RWPE2 (cell line): ENCODE measurements at regions not wholly inside any gene's neighbourhood (a gene's known extent, or its start where the extent isn't known, plus 50 kb on each side); places are given as distances from the start of the nearest gene placed in this dataset.

Experiments used
- ATAC-seq: fragments of 200-7000 bp; cut with Tn5 transposase; 3 replicates; pipeline ENCODE4 v1.9.1; 2021; ENCODE audit warnings: low read depth
- DNase-seq: peaks from one replicate; pipeline ENCODE4 v3.0.0-alpha.2; 2020; ENCODE audit warnings: low spot score
- H3K27ac ChIP-seq: fragments of 450-650 bp; 2 replicates; pipeline ENCODE4 v1.5.1; 2017; ENCODE audit warnings: mild to moderate bottlenecking; ENCODE audit not compliant: poor library complexity, severe bottlenecking
- H3K27me3 ChIP-seq: fragments of 250-450 bp; sonication (Bioruptor Pico); 2 replicates; pipeline ENCODE4 v1.5.1; 2021; ENCODE audit warnings: mild to moderate bottlenecking, moderate library complexity; ENCODE audit not compliant: insufficient read depth, poor library complexity, severe bottlenecking
- H3K36me3 ChIP-seq: fragments of 250-450 bp; sonication (Bioruptor Pico); 2 replicates; pipeline ENCODE4 v1.5.1; 2020; ENCODE audit warnings: low read depth, mild to moderate bottlenecking, moderate library complexity
- H3K4me1 ChIP-seq: fragments of 250-450 bp; sonication (Bioruptor Pico); 2 replicates; pipeline ENCODE4 v1.5.1; 2021; ENCODE audit warnings: mild to moderate bottlenecking, moderate library complexity; ENCODE audit not compliant: insufficient read depth, poor library complexity, severe bottlenecking
- H3K4me3 ChIP-seq: fragments of 250-450 bp; sonication (Bioruptor Pico); 2 replicates; pipeline ENCODE4 v1.5.1; 2021; ENCODE audit warnings: mild to moderate bottlenecking, moderate library complexity; ENCODE audit not compliant: severe bottlenecking
- H3K9me3 ChIP-seq: fragments of 250-450 bp; sonication (Bioruptor Pico); 2 replicates; pipeline ENCODE4 v1.5.1; 2021; ENCODE audit warnings: mild to moderate bottlenecking, moderate library complexity; ENCODE audit not compliant: severe bottlenecking
- TF ChIP-seq, protein P1 (sequence below): fragments of 450-650 bp; IDR thresholded peaks from one replicate; pipeline ENCODE4 v1.5.1; 2017; ENCODE audit warnings: mild to moderate bottlenecking, moderate library complexity; ENCODE audit not compliant: poor library complexity, severe bottlenecking

DNA sequence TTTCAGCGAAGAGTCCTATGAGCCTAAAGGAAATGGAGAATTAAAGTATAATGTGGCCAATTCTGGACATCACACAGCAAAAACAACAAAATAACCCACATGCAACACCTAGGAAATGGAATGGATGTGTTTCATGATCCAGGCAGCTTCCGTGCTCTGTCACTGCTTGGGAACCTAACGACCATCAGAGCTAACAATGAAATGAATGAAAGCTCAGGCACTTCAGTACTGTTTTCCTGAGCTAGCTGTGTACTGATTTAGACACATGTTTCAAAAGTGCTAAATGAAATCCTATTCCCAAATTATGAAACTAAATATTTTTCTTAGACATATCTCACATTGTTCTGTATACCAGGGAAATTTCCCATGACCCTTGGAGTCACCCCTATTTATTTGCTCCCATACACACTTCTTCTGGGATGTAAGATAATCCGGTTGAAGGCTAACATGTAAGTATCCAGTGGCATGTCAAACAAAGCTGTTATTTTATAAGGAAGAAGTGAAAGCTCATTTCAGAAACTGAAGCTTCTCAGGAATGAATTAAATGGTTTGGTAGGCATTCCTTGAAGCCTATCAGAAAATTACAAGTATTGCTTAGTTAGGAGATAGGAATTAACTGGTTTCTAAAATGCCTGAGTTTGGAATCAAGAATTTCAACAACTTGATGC is 108.5 kb upstream of the RND3 start:
- DNase-seq (no peak), ATAC-seq (no peak)
- H3K27me3 ChIP-seq: no peaks in the 10 kb centered on the region
- no peaks in the 10 kb centered on the region for H3K36me3 ChIP-seq
- no peak overlapping the region for H3K4me3 ChIP-seq
- no peak overlapping the region for H3K27ac ChIP-seq
- TF ChIP-seq, protein P1, sequence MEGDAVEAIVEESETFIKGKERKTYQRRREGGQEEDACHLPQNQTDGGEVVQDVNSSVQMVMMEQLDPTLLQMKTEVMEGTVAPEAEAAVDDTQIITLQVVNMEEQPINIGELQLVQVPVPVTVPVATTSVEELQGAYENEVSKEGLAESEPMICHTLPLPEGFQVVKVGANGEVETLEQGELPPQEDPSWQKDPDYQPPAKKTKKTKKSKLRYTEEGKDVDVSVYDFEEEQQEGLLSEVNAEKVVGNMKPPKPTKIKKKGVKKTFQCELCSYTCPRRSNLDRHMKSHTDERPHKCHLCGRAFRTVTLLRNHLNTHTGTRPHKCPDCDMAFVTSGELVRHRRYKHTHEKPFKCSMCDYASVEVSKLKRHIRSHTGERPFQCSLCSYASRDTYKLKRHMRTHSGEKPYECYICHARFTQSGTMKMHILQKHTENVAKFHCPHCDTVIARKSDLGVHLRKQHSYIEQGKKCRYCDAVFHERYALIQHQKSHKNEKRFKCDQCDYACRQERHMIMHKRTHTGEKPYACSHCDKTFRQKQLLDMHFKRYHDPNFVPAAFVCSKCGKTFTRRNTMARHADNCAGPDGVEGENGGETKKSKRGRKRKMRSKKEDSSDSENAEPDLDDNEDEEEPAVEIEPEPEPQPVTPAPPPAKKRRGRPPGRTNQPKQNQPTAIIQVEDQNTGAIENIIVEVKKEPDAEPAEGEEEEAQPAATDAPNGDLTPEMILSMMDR: no peak
- H3K4me1 ChIP-seq: no peaks in the 10 kb centered on the region
- no peaks in the 10 kb centered on the region for H3K9me3 ChIP-seq

DNA sequence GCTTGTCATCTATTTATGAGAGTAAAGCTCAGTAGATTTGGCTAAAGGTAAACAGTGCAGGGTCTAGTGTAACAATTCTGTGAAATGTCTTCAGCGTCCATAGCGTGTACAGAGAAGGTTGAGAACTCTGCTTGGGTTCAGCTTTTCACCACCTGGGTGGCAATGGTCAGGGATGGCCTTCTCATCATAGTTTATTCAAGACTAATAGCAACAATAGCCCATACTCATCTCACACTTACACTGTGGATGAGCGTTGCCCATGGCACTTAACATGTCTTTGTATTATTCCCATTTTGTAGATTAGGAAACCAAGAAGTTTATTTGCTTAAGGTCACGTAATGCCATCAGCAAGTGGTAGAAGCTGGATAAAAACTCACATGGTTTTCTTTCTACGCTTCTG is 106.8 kb upstream of the RND3 start:
- Histone ChIP-seq H3K27ac (no peak overlapping the region), H3K9me3 (no peaks in the 10 kb centered on the region), H3K4me1 (no peaks in the 10 kb centered on the region), H3K27me3 (no peaks in the 10 kb centered on the region), H3K4me3 (no peak overlapping the region), H3K36me3 (no peaks in the 10 kb centered on the region)
- TF ChIP-seq, protein P1: no peak
- no peak for DNase-seq
- no peak for ATAC-seq

DNA sequence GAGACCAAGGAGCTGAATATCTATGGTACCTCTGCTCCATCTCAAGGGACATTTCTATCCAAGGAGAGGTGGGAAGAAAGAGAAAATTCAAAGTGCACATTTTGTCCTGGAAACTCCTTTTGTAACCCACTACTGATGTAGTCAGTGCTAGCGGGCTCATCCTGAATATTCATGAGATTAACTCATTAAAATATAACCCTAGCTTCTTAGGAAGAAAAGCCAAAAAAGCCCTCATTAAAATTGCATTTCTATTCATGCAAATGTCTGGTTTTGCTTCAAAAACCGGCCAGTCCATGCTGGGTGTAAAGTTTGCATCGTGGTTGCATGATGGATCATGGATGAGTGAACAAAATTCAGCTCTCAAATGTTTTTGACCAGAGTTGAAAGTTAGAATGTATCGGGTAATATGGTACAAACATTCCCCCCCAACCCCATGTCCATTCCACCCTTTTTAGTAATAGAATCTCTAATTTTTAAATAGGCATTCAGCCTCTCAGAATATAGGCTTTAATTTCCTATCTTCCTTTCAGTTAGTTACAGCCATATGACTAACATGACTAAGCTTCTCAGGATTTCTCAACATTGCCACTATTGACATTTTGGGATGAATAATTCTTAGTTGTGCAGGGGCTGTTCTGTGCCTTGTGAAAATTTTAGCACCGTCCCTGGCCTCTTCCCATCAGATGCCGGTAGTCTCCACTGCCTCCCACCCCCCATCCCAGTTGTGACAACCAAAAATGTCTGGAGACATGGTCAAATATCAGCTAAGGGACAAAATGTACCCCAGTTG is 104.2 kb upstream of the RND3 start:
- Histone ChIP-seq H3K9me3 (no peaks in the 10 kb centered on the region), H3K4me3 (no peak overlapping the region), H3K4me1 (peaks cover 17% of the 10 kb centered on the region), H3K36me3 (no peaks in the 10 kb centered on the region), H3K27ac (no peak overlapping the region), H3K27me3 (no peaks in the 10 kb centered on the region)
- TF ChIP-seq, protein P1: no peak
- DNase-seq: no peak
- ATAC-seq: peak; percentile 42; the same call in 1 of the 3 replicates

DNA sequence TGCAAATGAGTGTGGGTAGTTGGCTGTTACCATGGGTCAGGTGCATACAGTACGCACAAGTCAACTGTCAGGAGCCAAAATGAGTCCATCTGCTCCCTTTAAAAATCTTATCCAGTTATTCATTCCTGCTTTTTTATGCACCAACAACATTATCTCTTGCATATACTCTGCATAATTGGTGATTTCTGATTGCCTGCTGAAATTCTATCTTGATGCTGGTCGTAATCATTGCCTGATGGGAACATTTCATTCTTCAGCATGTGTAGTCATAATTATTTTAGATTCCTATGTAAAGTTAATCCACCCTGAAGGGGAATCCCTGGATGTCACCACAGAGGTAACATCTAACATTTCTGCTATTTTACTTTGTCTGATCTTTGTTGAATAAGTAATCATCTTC is 102.2 kb upstream of the RND3 start:
- peaks cover 31% of the 10 kb centered on the region for H3K4me1 ChIP-seq

More for the DNA sequence above, 102.2 kb upstream of the RND3 start:
- DNase-seq: no peak
- TF ChIP-seq, protein P1: no peak
- no peaks in the 10 kb centered on the region for H3K36me3 ChIP-seq
- no peak overlapping the region for H3K4me3 ChIP-seq
- ATAC-seq: no peak
- H3K27me3 ChIP-seq: no peaks in the 10 kb centered on the region
- no peak overlapping the region for H3K27ac ChIP-seq
- H3K9me3 ChIP-seq: no peaks in the 10 kb centered on the region
